DOHH2 (cell line): ENCODE measurements at regions not wholly inside any gene's neighbourhood (a gene's known extent, or its start where the extent isn't known, plus 50 kb on each side); places are given as distances from the start of the nearest gene placed in this dataset.

Source experiments
- EZH2phosphoT487 ChIP-seq: fragments of 200-600 bp; sonication (generic); IDR thresholded peaks from 2 replicates; pipeline ENCODE4 v1.6.1; 2017; ENCODE audit warnings: borderline replicate concordance, mild to moderate bottlenecking, antibody characterized with exemption, low read length, moderate library complexity, mixed read lengths
- TF ChIP-seq, protein P1 (sequence below): fragments of 200-600 bp; sonication (generic); IDR thresholded peaks from one replicate; pipeline ENCODE4 v1.5.1; 2014; ENCODE audit warnings: antibody characterized with exemption, mild to moderate bottlenecking, low read depth, low read length; ENCODE audit not compliant: poor library complexity, severe bottlenecking

DNA sequence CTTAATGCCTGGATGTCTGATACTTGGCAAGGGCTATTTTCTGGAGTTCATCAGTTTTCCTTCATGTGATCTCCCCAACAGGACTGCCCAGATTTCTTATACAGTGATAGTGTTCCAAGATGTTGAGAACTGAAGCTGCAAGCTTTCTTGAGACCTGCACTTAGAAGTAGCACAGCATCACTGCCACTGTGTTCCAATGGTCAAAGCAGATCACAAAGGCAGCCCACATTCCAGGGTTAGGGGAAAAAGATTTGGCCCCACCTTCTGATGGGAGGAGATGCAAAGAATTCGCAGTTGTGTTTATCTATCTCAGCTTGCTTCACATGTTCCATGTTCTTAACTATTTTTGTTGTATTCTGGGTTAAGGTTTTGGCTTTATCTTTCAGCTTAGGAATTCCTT, 78.2 kb downstream of the GPX5 start:
- TF ChIP-seq, protein P1, sequence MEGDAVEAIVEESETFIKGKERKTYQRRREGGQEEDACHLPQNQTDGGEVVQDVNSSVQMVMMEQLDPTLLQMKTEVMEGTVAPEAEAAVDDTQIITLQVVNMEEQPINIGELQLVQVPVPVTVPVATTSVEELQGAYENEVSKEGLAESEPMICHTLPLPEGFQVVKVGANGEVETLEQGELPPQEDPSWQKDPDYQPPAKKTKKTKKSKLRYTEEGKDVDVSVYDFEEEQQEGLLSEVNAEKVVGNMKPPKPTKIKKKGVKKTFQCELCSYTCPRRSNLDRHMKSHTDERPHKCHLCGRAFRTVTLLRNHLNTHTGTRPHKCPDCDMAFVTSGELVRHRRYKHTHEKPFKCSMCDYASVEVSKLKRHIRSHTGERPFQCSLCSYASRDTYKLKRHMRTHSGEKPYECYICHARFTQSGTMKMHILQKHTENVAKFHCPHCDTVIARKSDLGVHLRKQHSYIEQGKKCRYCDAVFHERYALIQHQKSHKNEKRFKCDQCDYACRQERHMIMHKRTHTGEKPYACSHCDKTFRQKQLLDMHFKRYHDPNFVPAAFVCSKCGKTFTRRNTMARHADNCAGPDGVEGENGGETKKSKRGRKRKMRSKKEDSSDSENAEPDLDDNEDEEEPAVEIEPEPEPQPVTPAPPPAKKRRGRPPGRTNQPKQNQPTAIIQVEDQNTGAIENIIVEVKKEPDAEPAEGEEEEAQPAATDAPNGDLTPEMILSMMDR: no peak
- TF ChIP-seq EZH2phosphoT487: no peak
